DMS 273 (cell line): ENCODE measurements at regions not wholly inside any gene's neighbourhood (a gene's known extent, or its start where the extent isn't known, plus 50 kb on each side); places are given as distances from the start of the nearest gene placed in this dataset.

Experiments used
- DNase-seq: peaks from one replicate; lab custom pipeline; 2025; ENCODE audit not compliant: unreplicated experiment; lab: John Stamatoyannopoulos, UW

GRCh38 chr5:23368393-23368792 is 139.0 kb upstream of the PRDM9 start:
- no peak for DNase-seq

GRCh38 chr5:23367874-23368273 is 139.5 kb upstream of the PRDM9 start:
- DNase-seq = peak; percentile 2

- DNase-seq = no peak
Measured at GRCh38 chr5:23353286-23353685, 154.1 kb upstream of the PRDM9 start.

GRCh38 chr5:23352446-23352845 is 155.0 kb upstream of the PRDM9 start:
- peak; percentile 26 for DNase-seq

- no peak for DNase-seq
Measured at GRCh38 chr5:23343121-23343520, 164.3 kb upstream of the PRDM9 start.

- peak; percentile 50 for DNase-seq
Measured at GRCh38 chr5:23332650-23333251, 174.7 kb upstream of the PRDM9 start.

- DNase-seq = no peak
Measured at GRCh38 chr5:23330726-23331125, 176.7 kb upstream of the PRDM9 start.

- no peak for DNase-seq
Measured at GRCh38 chr5:23319901-23320300, 187.5 kb upstream of the PRDM9 start.

- no peak for DNase-seq
Measured at GRCh38 chr5:23318960-23319359, 188.4 kb upstream of the PRDM9 start.

- DNase-seq = no peak
Measured at GRCh38 chr5:23318166-23318565, 189.2 kb upstream of the PRDM9 start.

- DNase-seq = no peak
Measured at GRCh38 chr5:23316060-23316591, 191.3 kb upstream of the PRDM9 start.

- no peak for DNase-seq
Measured at GRCh38 chr5:23314827-23315226, 192.6 kb upstream of the PRDM9 start.

GRCh38 chr5:23305055-23305454 is 202.4 kb upstream of the PRDM9 start:
- no peak for DNase-seq

- DNase-seq = no peak
Measured at GRCh38 chr5:23303836-23304235, 203.6 kb upstream of the PRDM9 start.

GRCh38 chr5:23303435-23303834 is 204.0 kb upstream of the PRDM9 start:
- DNase-seq = no peak

GRCh38 chr5:23302438-23302837 is 205.0 kb upstream of the PRDM9 start:
- DNase-seq = no peak

- DNase-seq = no peak
Measured at GRCh38 chr5:23289162-23289561, 218.2 kb upstream of the PRDM9 start.

- no peak for DNase-seq
Measured at GRCh38 chr5:23284656-23285055, 222.8 kb upstream of the PRDM9 start.

GRCh38 chr5:23274171-23274570 is 233.2 kb upstream of the PRDM9 start:
- no peak for DNase-seq

GRCh38 chr5:23269981-23270380 is 237.4 kb upstream of the PRDM9 start:
- no peak for DNase-seq

GRCh38 chr5:23268136-23268535 is 239.3 kb upstream of the PRDM9 start:
- DNase-seq = peak; percentile 53

- no peak for DNase-seq
Measured at GRCh38 chr5:23260621-23261020, 246.8 kb upstream of the PRDM9 start.

- no peak for DNase-seq
Measured at GRCh38 chr5:23257656-23258055, 249.8 kb upstream of the PRDM9 start.
